ENCODE measurements at regions not wholly inside any gene's neighbourhood (a gene's known extent, or its start where the extent isn't known, plus 50 kb on each side); places are given as distances from the start of the nearest gene placed in this dataset.
"Not testable (repeated sequence)": the region's sequence is repeated elsewhere in the genome, so short reads cannot be mapped to it uniquely, and the experiment has no call there.

DNA sequence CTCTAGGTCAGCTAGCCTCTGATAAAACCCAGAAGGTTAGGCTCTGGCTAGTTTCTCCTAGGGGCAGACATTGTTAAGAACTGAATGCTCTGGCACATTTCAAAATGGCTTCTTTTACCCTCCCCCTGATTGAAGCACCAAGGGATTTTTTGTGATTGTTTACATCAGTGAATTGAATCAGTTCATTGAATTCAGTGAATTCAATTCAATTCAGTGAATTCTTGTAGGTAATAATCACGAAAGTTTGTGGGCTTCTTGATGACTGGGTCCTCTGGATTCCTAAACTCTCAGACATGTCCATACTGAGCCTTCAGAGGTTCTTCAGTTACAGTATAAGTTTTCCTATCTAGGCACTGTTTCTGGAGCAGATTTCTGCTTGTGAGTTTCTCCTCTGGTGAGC is 135.2 kb upstream of the ELAC2 start:
- Histone ChIP-seq H3K9ac (ENCODE audit: low read length) (no peak overlapping the region), H3K27me3 (ENCODE audit: low read length) (no peaks in the 10 kb centered on the region), H3K4me2 (ENCODE audit: low read depth, low read length, poor library complexity, severe bottlenecking) (no peak overlapping the region), H3K79me2 (ENCODE audit: insufficient read depth, low read length) (no peaks in the 10 kb centered on the region), H3F3A (ENCODE audit: insufficient read depth) (no peaks in the 10 kb centered on the region), H2AFZ (ENCODE audit: low read depth, low read length, severe bottlenecking) (no peak overlapping the region), H3K27ac (ENCODE audit: low read depth, low read length) (no peak overlapping the region), H3K9me2 (replicated peaks; ENCODE audit: insufficient read depth, low read length) (no peaks in the 10 kb centered on the region), H3K4me3 (ENCODE audit: insufficient read depth, low read length, poor library complexity, severe bottlenecking) (no peak overlapping the region), H3K9me3 (ENCODE audit: insufficient read depth, low read length) (no peaks in the 10 kb centered on the region), H3K36me3 (ENCODE audit: low read length) (no peaks in the 10 kb centered on the region), H4K20me1 (ENCODE audit: low read depth, low read length) (no peaks in the 10 kb centered on the region)
- no peak for TF ChIP-seq CTCF (IDR thresholded peaks at IDR 0.05; ENCODE audit: insufficient read depth, low read length, poor library complexity, severe bottlenecking)
- TF ChIP-seq EZH2phosphoT487 (conservative IDR thresholded peaks at IDR 0.05; ENCODE audit: low read length) = no peak

DNA sequence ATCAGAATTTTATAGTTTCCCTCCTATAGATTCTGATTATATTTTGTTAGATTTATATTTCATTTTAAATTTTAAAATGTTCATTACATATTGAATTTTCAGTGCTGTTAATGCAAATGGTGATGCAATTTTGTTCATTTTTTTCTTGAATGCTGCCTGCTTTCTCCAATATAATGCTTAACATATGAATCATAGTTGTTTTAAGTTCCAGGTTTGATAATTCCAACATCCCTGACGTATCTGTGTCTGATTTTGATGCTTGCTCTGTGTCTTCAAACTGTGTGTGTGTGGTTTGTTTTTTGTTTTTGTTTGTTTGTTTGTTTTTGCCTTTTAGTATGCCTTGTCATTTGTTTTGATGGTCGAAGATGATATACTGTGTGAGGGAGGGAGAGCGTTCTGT is 134.7 kb upstream of the ELAC2 start:
- H3K79me2 ChIP-seq (ENCODE audit: insufficient read depth, low read length) = no peaks in the 10 kb centered on the region
- no peaks in the 10 kb centered on the region for H3K36me3 ChIP-seq (ENCODE audit: low read length)
- H2AFZ ChIP-seq (ENCODE audit: low read depth, low read length, severe bottlenecking) = no peak overlapping the region
- TF ChIP-seq CTCF (IDR thresholded peaks at IDR 0.05; ENCODE audit: insufficient read depth, low read length, poor library complexity, severe bottlenecking) (no peak), EZH2phosphoT487 (conservative IDR thresholded peaks at IDR 0.05; ENCODE audit: low read length) (no peak)
- no peaks in the 10 kb centered on the region for H3K27me3 ChIP-seq (ENCODE audit: low read length)
- H3K9me3 ChIP-seq (ENCODE audit: insufficient read depth, low read length) = no peaks in the 10 kb centered on the region
- H3K9ac ChIP-seq (ENCODE audit: low read length) = no peak overlapping the region
- H3K4me3 ChIP-seq (ENCODE audit: insufficient read depth, low read length, poor library complexity, severe bottlenecking) = no peak overlapping the region
- H4K20me1 ChIP-seq (ENCODE audit: low read depth, low read length) = no peaks in the 10 kb centered on the region
- H3K9me2 ChIP-seq (replicated peaks; ENCODE audit: insufficient read depth, low read length) = no peaks in the 10 kb centered on the region
- H3K4me2 ChIP-seq (ENCODE audit: low read depth, low read length, poor library complexity, severe bottlenecking) = no peak overlapping the region
- no peak overlapping the region for H3K27ac ChIP-seq (ENCODE audit: low read depth, low read length)
- H3F3A ChIP-seq (ENCODE audit: insufficient read depth) = no peaks in the 10 kb centered on the region

DNA sequence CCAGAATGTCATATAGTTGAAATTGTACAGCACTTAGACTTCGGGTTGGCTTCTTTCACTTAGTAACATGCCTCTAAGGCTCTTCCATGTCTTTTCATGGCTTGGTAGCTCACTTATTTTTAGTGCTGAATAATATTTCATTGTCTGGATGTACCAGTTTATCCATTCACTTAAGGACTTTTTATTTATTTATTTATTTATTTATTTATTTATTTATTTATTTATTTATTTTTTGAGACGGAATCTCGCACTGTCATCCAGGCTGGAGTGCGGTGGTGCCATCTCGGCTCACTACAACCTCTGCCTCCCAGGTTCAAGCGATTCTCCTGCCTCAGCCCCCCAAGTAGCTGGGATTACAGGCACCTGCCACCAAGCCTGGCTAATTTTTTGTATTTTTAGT is 132.9 kb upstream of the ELAC2 start:
- not testable (repeated sequence) for H3F3A ChIP-seq (ENCODE audit: insufficient read depth); H3K9me3 ChIP-seq (ENCODE audit: insufficient read depth, low read length); H3K9me2 ChIP-seq (replicated peaks; ENCODE audit: insufficient read depth, low read length); H3K9ac ChIP-seq (ENCODE audit: low read length); H3K79me2 ChIP-seq (ENCODE audit: insufficient read depth, low read length); H4K20me1 ChIP-seq (ENCODE audit: low read depth, low read length); H3K4me2 ChIP-seq (ENCODE audit: low read depth, low read length, poor library complexity, severe bottlenecking); H3K36me3 ChIP-seq (ENCODE audit: low read length); H2AFZ ChIP-seq (ENCODE audit: low read depth, low read length, severe bottlenecking); H3K27me3 ChIP-seq (ENCODE audit: low read length); H3K27ac ChIP-seq (ENCODE audit: low read depth, low read length); H3K4me3 ChIP-seq (ENCODE audit: insufficient read depth, low read length, poor library complexity, severe bottlenecking)

DNA sequence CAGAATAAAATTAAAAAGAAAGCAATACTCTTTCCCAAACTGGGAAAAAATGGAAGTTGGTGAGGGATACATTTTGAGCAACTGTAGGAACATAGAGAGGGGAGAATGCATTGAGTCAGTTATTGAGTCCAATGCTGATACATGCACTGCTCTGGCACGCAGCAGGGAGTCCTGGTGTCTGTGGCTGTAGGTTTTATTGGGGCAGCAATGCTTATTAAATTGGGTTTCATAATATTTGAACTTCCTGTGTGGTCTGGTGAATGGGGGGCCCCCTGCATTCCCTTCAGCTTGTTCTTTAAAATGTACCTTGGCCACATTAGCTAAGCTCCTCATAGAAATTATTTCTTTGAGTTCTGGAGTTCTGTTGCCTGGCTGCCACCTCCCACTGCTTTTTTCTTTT is 125.2 kb upstream of the ELAC2 start:
- no peaks in the 10 kb centered on the region for H3K9me2 ChIP-seq (replicated peaks; ENCODE audit: insufficient read depth, low read length)
- H3K4me2 ChIP-seq (ENCODE audit: low read depth, low read length, poor library complexity, severe bottlenecking) = no peak overlapping the region
- H3F3A ChIP-seq (ENCODE audit: insufficient read depth) = no peaks in the 10 kb centered on the region
- 0 out of 2 replicates have a peak, but pooled peaks cover 6% of the 10 kb centered on the region for H3K9me3 ChIP-seq (ENCODE audit: insufficient read depth, low read length)
- no peaks in the 10 kb centered on the region for H3K36me3 ChIP-seq (ENCODE audit: low read length)
- no peaks in the 10 kb centered on the region for H3K27me3 ChIP-seq (ENCODE audit: low read length)
- TF ChIP-seq EZH2phosphoT487 (conservative IDR thresholded peaks at IDR 0.05; ENCODE audit: low read length) (no peak), CTCF (IDR thresholded peaks at IDR 0.05; ENCODE audit: insufficient read depth, low read length, poor library complexity, severe bottlenecking) (no peak)
- no peak overlapping the region for H2AFZ ChIP-seq (ENCODE audit: low read depth, low read length, severe bottlenecking)
- no peak overlapping the region for H3K27ac ChIP-seq (ENCODE audit: low read depth, low read length)
- no peaks in the 10 kb centered on the region for H3K79me2 ChIP-seq (ENCODE audit: insufficient read depth, low read length)
- no peak overlapping the region for H3K4me3 ChIP-seq (ENCODE audit: insufficient read depth, low read length, poor library complexity, severe bottlenecking)
- H4K20me1 ChIP-seq (ENCODE audit: low read depth, low read length) = no peaks in the 10 kb centered on the region
- no peak overlapping the region for H3K9ac ChIP-seq (ENCODE audit: low read length)

Measured in SU-DHL-6 (cell line).